ENCODE measurements at regions not wholly inside any gene's neighbourhood (a gene's known extent, or its start where the extent isn't known, plus 50 kb on each side); places are given as distances from the start of the nearest gene placed in this dataset.
A peak's percentile ranks its signal among the peaks of the same experiment; 100 is the strongest.

- peaks cover 0 to 9% (median 0%) of the 10 kb centered on the region in 4 donors for H3K4me1 Mint-ChIP-seq
- DNase-seq (no peak), ATAC-seq (ENCODE audit: low read depth in 2 of 2) (no peak)
- no peaks in the 10 kb centered on the region for H3K27me3 ChIP-seq (ENCODE audit: control insufficient read depth, insufficient read depth, low read length)
- peaks cover 4% of the 10 kb centered on the region for H3K36me3 Mint-ChIP-seq
- H3K9me3 ChIP-seq (ENCODE audit: control insufficient read depth in 2 of 2, low read length in 2 of 2), result peaks cover 0 to 2% of the 10 kb centered on the region in 2 experiments
- H3K27ac ChIP-seq (ENCODE audit: insufficient read depth, low read length, poor library complexity, severe bottlenecking), result no peak overlapping the region
- H3K4me3 ChIP-seq (ENCODE audit: low read depth, low read length), result no peak overlapping the region
- no peak overlapping the region for H3K27ac Mint-ChIP-seq
- H3K27me3 Mint-ChIP-seq, result peaks cover 5% of the 10 kb centered on the region
- no peaks in the 10 kb centered on the region for H3K36me3 ChIP-seq (ENCODE audit: control insufficient read depth, insufficient read depth, low read length)
- no peak overlapping the region for H3K4me3 Mint-ChIP-seq
- H3K9me3 Mint-ChIP-seq, result peaks cover 5 to 7% (median 5%) of the 10 kb centered on the region in 7 donors
- no peaks in the 10 kb centered on the region for H3K4me1 ChIP-seq (ENCODE audit: control insufficient read depth, insufficient read depth, low read length, poor library complexity, severe bottlenecking)
Observed at GRCh38 chr1:172809750-172810149, 150.8 kb downstream of the FASLG start.

- Histone ChIP-seq H3K36me3 (ENCODE audit: control insufficient read depth, insufficient read depth, low read length) (no peaks in the 10 kb centered on the region), H3K9me3 (ENCODE audit: control insufficient read depth in 2 of 2, low read length in 2 of 2) (peaks cover 0 to 2% of the 10 kb centered on the region in 2 experiments), H3K27me3 (ENCODE audit: control insufficient read depth, insufficient read depth, low read length) (no peaks in the 10 kb centered on the region), H3K4me3 (ENCODE audit: low read depth, low read length) (no peak overlapping the region), H3K4me1 (ENCODE audit: control insufficient read depth, insufficient read depth, low read length, poor library complexity, severe bottlenecking) (no peaks in the 10 kb centered on the region), H3K27ac (ENCODE audit: insufficient read depth, low read length, poor library complexity, severe bottlenecking) (no peak overlapping the region)
- ATAC-seq (ENCODE audit: low read depth in 2 of 2) (no peak), DNase-seq (no peak)
- H3K4me3 Mint-ChIP-seq, result no peak overlapping the region
- peaks cover 0 to 9% (median 0%) of the 10 kb centered on the region in 4 donors for H3K4me1 Mint-ChIP-seq
- H3K36me3 Mint-ChIP-seq, result peaks cover 4% of the 10 kb centered on the region
- H3K27ac Mint-ChIP-seq, result no peak overlapping the region
- peaks cover 5% of the 10 kb centered on the region for H3K27me3 Mint-ChIP-seq
- peaks cover 5 to 12% (median 6%) of the 10 kb centered on the region in 7 donors for H3K9me3 Mint-ChIP-seq
Observed at GRCh38 chr1:172810480-172811175, 151.7 kb downstream of the FASLG start.

- H3K4me1 ChIP-seq (ENCODE audit: control insufficient read depth, insufficient read depth, low read length, poor library complexity, severe bottlenecking), result no peaks in the 10 kb centered on the region
- no peak overlapping the region for H3K4me3 Mint-ChIP-seq
- ATAC-seq (ENCODE audit: low read depth in 2 of 2) (no peak), DNase-seq (no peak)
- peaks cover 5% of the 10 kb centered on the region for H3K27me3 Mint-ChIP-seq
- no peak overlapping the region for H3K4me3 ChIP-seq (ENCODE audit: low read depth, low read length)
- H3K27me3 ChIP-seq (ENCODE audit: control insufficient read depth, insufficient read depth, low read length), result no peaks in the 10 kb centered on the region
- peaks cover 0 to 17% (median 4%) of the 10 kb centered on the region in 4 donors for H3K4me1 Mint-ChIP-seq
- no peaks in the 10 kb centered on the region for H3K9me3 ChIP-seq (ENCODE audit: control insufficient read depth in 2 of 2, low read length in 2 of 2)
- H3K27ac ChIP-seq (ENCODE audit: insufficient read depth, low read length, poor library complexity, severe bottlenecking), result no peak overlapping the region
- H3K36me3 ChIP-seq (ENCODE audit: control insufficient read depth, insufficient read depth, low read length), result no peaks in the 10 kb centered on the region
- no peak overlapping the region for H3K27ac Mint-ChIP-seq
- H3K36me3 Mint-ChIP-seq, result peaks cover 4% of the 10 kb centered on the region
- peaks cover 5 to 15% (median 6%) of the 10 kb centered on the region in 7 donors for H3K9me3 Mint-ChIP-seq
Observed at GRCh38 chr1:172811694-172812093, 152.8 kb downstream of the FASLG start.

- Histone ChIP-seq H3K36me3 (ENCODE audit: control insufficient read depth, insufficient read depth, low read length) (no peaks in the 10 kb centered on the region), H3K9me3 (ENCODE audit: control insufficient read depth in 2 of 2, low read length in 2 of 2) (no peaks in the 10 kb centered on the region), H3K27me3 (ENCODE audit: control insufficient read depth, insufficient read depth, low read length) (no peaks in the 10 kb centered on the region), H3K4me3 (ENCODE audit: low read depth, low read length) (no peak overlapping the region), H3K27ac (ENCODE audit: insufficient read depth, low read length, poor library complexity, severe bottlenecking) (no peak overlapping the region), H3K4me1 (ENCODE audit: control insufficient read depth, insufficient read depth, low read length, poor library complexity, severe bottlenecking) (no peaks in the 10 kb centered on the region)
- H3K4me3 Mint-ChIP-seq, result no peak overlapping the region
- peaks cover 5% of the 10 kb centered on the region for H3K27me3 Mint-ChIP-seq
- H3K4me1 Mint-ChIP-seq, result peaks cover 0 to 18% (median 5%) of the 10 kb centered on the region in 4 donors
- peak in 1 of 3 donors; percentile 41 for DNase-seq
- H3K27ac Mint-ChIP-seq, result no peak overlapping the region
- peaks cover 4% of the 10 kb centered on the region for H3K36me3 Mint-ChIP-seq
- H3K9me3 Mint-ChIP-seq, result peaks cover 5 to 15% (median 6%) of the 10 kb centered on the region in 7 donors
- ATAC-seq (ENCODE audit: low read depth in 2 of 2), result no peak
Observed at GRCh38 chr1:172812118-172812517, 153.2 kb downstream of the FASLG start.

GRCh38 chr1:172813330-172813729 lies 154.4 kb downstream of the FASLG start:
- Histone ChIP-seq H3K27ac (ENCODE audit: insufficient read depth, low read length, poor library complexity, severe bottlenecking) (no peak overlapping the region), H3K9me3 (ENCODE audit: control insufficient read depth in 2 of 2, low read length in 2 of 2) (no peaks in the 10 kb centered on the region), H3K36me3 (ENCODE audit: control insufficient read depth, insufficient read depth, low read length) (no peaks in the 10 kb centered on the region), H3K27me3 (ENCODE audit: control insufficient read depth, insufficient read depth, low read length) (no peaks in the 10 kb centered on the region), H3K4me3 (ENCODE audit: low read depth, low read length) (no peak overlapping the region), H3K4me1 (ENCODE audit: control insufficient read depth, insufficient read depth, low read length, poor library complexity, severe bottlenecking) (peaks cover 2% of the 10 kb centered on the region)
- H3K27ac Mint-ChIP-seq, result no peak overlapping the region
- peaks cover 5% of the 10 kb centered on the region for H3K27me3 Mint-ChIP-seq
- H3K9me3 Mint-ChIP-seq, result peaks cover 0 to 9% (median 6%) of the 10 kb centered on the region in 7 donors
- peak overlapping the region in 1 of 4 donors; percentile 10 for H3K4me3 Mint-ChIP-seq
- H3K4me1 Mint-ChIP-seq, result peaks cover 4 to 21% (median 11%) of the 10 kb centered on the region in 4 donors
- no peaks in the 10 kb centered on the region for H3K36me3 Mint-ChIP-seq
- ATAC-seq (ENCODE audit: low read depth in 2 of 2) (no peak), DNase-seq (no peak)

- Histone ChIP-seq H3K9me3 (ENCODE audit: control insufficient read depth in 2 of 2, low read length in 2 of 2) (no peaks in the 10 kb centered on the region), H3K27ac (ENCODE audit: insufficient read depth, low read length, poor library complexity, severe bottlenecking) (no peak overlapping the region), H3K36me3 (ENCODE audit: control insufficient read depth, insufficient read depth, low read length) (no peaks in the 10 kb centered on the region), H3K27me3 (ENCODE audit: control insufficient read depth, insufficient read depth, low read length) (no peaks in the 10 kb centered on the region), H3K4me1 (ENCODE audit: control insufficient read depth, insufficient read depth, low read length, poor library complexity, severe bottlenecking) (peaks cover 13% of the 10 kb centered on the region), H3K4me3 (ENCODE audit: low read depth, low read length) (no peak overlapping the region)
- Mint-ChIP-seq H3K4me1 (peaks cover 13 to 28% (median 20%) of the 10 kb centered on the region in 4 donors), H3K27me3 (no peaks in the 10 kb centered on the region), H3K9me3 (peaks cover 0 to 9% (median 6%) of the 10 kb centered on the region in 7 donors), H3K36me3 (no peaks in the 10 kb centered on the region), H3K4me3 (no peak overlapping the region), H3K27ac (no peak overlapping the region)
- DNase-seq (no peak), ATAC-seq (ENCODE audit: low read depth in 2 of 2) (no peak)
Observed at GRCh38 chr1:172814428-172814827, 155.5 kb downstream of the FASLG start.

GRCh38 chr1:172815740-172816139 lies 156.8 kb downstream of the FASLG start:
- Histone ChIP-seq H3K9me3 (ENCODE audit: control insufficient read depth in 2 of 2, low read length in 2 of 2) (no peaks in the 10 kb centered on the region), H3K4me3 (ENCODE audit: low read depth, low read length) (no peak overlapping the region), H3K4me1 (ENCODE audit: control insufficient read depth, insufficient read depth, low read length, poor library complexity, severe bottlenecking) (peaks cover 19% of the 10 kb centered on the region), H3K27ac (ENCODE audit: insufficient read depth, low read length, poor library complexity, severe bottlenecking) (no peak overlapping the region), H3K36me3 (ENCODE audit: control insufficient read depth, insufficient read depth, low read length) (no peaks in the 10 kb centered on the region), H3K27me3 (ENCODE audit: control insufficient read depth, insufficient read depth, low read length) (no peaks in the 10 kb centered on the region)
- no peak for ATAC-seq (ENCODE audit: low read depth in 2 of 2)
- H3K4me1 Mint-ChIP-seq, result peaks cover 21 to 38% (median 31%) of the 10 kb centered on the region in 4 donors
- H3K27me3 Mint-ChIP-seq, result no peaks in the 10 kb centered on the region
- no peaks in the 10 kb centered on the region for H3K36me3 Mint-ChIP-seq
- peaks cover 0 to 9% (median 6%) of the 10 kb centered on the region in 7 donors for H3K9me3 Mint-ChIP-seq
- no peak overlapping the region for H3K4me3 Mint-ChIP-seq
- DNase-seq, result no peak
- H3K27ac Mint-ChIP-seq, result no peak overlapping the region
